ENCODE measurements at regions not wholly inside any gene's neighbourhood (a gene's known extent, or its start where the extent isn't known, plus 50 kb on each side); places are given as distances from the start of the nearest gene placed in this dataset.

DNA sequence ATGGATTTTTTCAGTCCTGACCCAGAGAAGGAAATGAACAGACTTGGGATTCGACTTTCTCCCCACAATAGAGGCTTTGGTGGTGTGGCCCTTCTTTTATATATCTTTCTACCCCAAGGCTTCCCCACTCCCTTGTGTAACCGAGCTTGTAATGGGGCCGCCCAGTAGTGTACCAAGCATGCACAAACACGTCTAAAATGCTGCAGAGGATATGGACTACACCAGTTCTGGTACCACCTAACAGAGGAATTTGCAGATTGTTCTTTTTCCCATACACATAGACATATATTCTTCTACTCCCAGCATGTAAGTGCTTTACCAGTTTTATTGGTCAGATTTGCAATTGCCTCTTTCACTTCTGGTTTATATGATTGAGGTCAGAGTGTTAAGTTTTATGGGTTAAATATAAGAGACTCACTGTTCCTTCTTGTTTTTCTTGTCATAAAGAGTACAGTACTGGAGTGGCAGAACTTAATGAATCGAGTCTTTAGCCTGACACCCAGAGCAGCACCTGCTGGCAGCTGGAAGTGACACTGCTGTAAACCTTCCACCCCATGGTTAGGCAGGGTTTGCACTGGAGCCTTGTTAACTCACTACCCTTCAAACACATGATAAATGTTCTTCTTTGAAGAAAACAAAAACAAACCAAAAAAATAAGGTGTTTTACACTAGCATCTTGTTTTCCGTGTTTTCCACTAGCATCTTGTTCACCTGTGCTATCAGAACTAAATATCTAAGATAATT is 198.6 kb downstream of the PTPRC start:
- TF ChIP-seq, protein P1, sequence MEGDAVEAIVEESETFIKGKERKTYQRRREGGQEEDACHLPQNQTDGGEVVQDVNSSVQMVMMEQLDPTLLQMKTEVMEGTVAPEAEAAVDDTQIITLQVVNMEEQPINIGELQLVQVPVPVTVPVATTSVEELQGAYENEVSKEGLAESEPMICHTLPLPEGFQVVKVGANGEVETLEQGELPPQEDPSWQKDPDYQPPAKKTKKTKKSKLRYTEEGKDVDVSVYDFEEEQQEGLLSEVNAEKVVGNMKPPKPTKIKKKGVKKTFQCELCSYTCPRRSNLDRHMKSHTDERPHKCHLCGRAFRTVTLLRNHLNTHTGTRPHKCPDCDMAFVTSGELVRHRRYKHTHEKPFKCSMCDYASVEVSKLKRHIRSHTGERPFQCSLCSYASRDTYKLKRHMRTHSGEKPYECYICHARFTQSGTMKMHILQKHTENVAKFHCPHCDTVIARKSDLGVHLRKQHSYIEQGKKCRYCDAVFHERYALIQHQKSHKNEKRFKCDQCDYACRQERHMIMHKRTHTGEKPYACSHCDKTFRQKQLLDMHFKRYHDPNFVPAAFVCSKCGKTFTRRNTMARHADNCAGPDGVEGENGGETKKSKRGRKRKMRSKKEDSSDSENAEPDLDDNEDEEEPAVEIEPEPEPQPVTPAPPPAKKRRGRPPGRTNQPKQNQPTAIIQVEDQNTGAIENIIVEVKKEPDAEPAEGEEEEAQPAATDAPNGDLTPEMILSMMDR (IDR thresholded peaks at IDR 0.05), result no peak
- TF ChIP-seq POLR2A (IDR thresholded peaks at IDR 0.05), result no peak

Measured in thyroid gland (tissue), 4 donors.